WI38 (cell line): ENCODE measurements at regions not wholly inside any gene's neighbourhood (a gene's known extent, or its start where the extent isn't known, plus 50 kb on each side); places are given as distances from the start of the nearest gene placed in this dataset.

Experiments used
- H3K4me3 ChIP-seq: 2 replicates; pipeline ENCODE4 v1.5.1; 2011; ENCODE audit warnings: low read depth, mild to moderate bottlenecking, control low read depth, low read length
- TF ChIP-seq, protein P1 (sequence below): IDR thresholded peaks from 2 replicates; pipeline ENCODE4 v1.5.1; 2012; ENCODE audit warnings: low read depth, mild to moderate bottlenecking, control low read depth, low read length

DNA sequence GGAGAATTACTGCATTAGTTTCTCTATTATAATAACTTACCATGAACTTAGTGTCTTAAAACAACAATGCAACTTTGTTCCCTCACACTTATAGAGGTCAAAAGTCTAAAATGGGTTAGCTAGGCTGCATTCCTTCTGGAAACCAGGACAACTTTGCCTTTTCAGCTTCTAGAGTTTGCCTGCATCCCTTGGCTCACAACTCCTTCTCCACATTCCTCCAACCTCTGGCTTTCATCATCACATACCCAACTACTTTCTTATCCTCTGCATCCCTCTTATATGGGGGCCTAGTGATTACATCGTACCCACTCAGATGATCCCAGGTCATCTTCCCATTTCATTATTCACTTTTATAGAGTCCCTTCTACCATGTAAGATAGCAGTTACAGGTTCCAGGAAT is 251.1 kb downstream of the C12orf50 start:
- no peak overlapping the region for H3K4me3 ChIP-seq
- TF ChIP-seq, protein P1, sequence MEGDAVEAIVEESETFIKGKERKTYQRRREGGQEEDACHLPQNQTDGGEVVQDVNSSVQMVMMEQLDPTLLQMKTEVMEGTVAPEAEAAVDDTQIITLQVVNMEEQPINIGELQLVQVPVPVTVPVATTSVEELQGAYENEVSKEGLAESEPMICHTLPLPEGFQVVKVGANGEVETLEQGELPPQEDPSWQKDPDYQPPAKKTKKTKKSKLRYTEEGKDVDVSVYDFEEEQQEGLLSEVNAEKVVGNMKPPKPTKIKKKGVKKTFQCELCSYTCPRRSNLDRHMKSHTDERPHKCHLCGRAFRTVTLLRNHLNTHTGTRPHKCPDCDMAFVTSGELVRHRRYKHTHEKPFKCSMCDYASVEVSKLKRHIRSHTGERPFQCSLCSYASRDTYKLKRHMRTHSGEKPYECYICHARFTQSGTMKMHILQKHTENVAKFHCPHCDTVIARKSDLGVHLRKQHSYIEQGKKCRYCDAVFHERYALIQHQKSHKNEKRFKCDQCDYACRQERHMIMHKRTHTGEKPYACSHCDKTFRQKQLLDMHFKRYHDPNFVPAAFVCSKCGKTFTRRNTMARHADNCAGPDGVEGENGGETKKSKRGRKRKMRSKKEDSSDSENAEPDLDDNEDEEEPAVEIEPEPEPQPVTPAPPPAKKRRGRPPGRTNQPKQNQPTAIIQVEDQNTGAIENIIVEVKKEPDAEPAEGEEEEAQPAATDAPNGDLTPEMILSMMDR = no peak

DNA sequence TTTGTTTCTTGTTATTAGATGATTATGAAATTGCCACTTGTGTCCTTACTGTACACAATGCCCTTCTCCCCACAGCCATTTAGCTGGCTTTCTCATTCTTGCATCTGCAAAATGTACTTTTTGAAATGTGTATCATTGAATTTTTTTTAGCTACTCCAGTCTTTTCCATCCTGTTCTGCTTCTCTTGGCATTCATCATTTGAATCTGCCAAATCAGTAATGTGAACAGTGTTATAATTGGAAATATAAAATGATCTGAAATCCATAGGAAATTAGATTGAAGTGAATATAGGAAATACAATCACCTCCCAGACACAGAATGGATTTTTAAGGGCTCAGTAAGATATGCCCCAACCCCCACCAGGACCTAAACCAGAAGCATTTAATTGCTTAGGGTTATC is 253.4 kb downstream of the C12orf50 start:
- TF ChIP-seq, protein P1 = no peak

DNA sequence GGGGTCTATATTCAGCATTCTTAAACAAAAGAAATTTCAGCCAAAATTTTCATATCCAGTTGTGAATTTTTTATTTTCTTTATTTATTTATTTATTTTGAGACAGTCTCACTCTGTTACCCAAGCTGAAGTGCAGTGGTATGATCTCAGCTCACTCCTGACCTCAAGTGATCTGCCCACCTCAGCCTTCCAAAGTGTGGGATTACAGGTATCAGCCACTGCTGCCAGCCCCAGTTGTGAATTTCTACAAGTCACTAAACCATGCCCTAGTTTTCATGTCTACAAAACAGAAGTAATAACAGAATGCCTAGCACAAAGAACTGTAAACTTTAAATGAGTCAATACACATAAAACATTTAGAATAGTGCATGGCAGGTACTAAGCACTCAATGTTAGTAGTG is 254.2 kb downstream of the C12orf50 start:
- TF ChIP-seq, protein P1 = no peak
- no peak overlapping the region for H3K4me3 ChIP-seq

More for the DNA sequence above, 253.4 kb downstream of the C12orf50 start:
- H3K4me3 ChIP-seq = no peak overlapping the region

DNA sequence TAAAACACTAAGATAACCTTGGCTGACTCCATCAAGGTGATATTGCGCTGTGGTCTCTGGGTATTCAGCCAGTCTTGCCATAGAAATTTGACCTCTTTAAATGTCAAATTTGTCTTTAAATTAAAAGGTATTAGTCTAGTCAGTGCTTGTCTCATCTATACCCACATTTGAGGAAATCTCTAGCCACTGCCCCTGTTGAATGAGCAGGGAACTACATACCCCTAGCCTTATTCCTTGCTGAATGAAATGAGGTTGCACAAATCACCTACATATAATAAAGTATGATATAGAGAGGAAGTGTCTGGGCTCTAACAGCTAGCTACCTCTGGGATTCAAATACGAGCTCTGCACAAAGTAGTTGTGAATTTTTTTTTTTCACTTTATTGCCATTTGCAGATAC is 256.8 kb downstream of the C12orf50 start:
- TF ChIP-seq, protein P1 = no peak
- no peak overlapping the region for H3K4me3 ChIP-seq

DNA sequence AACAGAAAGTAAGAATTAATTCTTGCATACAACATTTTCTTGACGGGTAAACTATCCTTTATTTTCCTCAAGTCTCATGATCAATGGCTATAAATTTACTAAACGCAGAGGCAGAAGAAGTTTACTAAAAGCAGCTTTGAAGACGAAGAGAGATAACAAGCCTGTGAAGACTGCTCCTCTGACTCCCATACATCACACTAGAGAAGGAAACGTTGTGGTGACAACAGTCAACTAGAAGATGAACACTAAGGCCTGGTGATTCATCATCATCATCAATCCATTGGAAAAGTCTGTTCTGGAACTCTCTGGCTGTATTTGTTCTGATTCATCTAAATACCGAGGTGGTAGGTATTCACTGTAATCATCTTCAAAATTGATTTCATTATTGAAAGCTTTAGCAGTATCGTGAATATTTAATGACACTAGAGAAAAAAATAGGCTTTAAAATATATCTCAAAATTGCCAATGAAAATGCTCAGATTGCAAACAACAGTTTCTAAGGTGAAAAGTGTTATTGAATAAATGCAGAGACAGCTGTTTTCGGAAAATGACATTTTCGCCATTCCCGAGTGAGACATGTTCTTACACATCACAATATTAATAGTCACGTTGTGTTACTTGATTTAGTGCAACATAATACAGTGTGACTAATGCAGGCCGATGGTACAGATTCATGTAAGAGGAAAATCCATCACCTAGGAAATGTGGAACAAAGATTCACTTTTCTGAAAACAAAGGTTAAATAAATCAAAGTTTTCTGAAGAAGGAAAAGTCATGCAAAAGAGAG is 260.5 kb downstream of the C12orf50 start:
- TF ChIP-seq, protein P1 = no peak

DNA sequence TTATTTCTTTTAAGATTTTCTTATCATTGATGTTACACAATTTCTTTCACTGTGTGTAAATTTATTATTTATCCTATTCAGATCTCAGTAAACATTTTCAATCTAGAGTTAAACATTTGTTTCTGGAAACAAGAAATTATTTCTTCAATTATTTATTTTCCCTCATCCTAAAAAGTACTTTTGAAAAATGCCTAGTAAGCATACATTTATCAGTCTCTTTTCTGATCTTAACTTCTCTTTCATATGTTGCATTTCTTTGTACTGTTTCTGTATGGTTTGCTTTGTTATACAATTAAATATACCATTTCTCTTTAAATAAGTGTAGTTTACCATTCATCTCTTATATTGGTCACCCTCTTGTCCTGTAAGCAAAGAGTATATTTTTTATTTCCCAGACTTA is 263.2 kb downstream of the C12orf50 start:
- TF ChIP-seq, protein P1 = no peak
- no peak overlapping the region for H3K4me3 ChIP-seq

More for the DNA sequence above, 260.5 kb downstream of the C12orf50 start:
- H3K4me3 ChIP-seq = no peak overlapping the region

DNA sequence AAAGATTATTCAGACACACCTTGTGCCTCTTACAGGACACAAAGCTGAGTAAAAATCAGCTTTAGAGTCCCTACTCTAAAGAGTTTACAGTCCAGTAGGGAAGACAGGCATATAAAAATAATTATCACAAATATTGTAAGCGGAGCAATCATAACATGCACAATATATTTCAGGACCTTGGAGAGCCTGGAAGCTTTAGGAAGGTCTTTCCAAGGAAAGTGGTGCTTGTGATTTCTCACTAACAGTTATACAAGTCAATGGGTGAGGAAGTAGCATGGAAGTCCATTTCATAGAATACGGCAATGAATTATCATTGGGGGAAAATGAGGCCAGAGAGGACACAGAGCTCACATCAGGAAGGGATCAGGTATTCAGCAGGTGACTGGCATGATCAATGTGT is 268.3 kb downstream of the C12orf50 start:
- H3K4me3 ChIP-seq = no peak overlapping the region
- TF ChIP-seq, protein P1 = no peak
